ENCODE measurements at regions not wholly inside any gene's neighbourhood (a gene's known extent, or its start where the extent isn't known, plus 50 kb on each side); places are given as distances from the start of the nearest gene placed in this dataset.
"Not testable (repeated sequence)": the region's sequence is repeated elsewhere in the genome, so short reads cannot be mapped to it uniquely, and the experiment has no call there.

DNA sequence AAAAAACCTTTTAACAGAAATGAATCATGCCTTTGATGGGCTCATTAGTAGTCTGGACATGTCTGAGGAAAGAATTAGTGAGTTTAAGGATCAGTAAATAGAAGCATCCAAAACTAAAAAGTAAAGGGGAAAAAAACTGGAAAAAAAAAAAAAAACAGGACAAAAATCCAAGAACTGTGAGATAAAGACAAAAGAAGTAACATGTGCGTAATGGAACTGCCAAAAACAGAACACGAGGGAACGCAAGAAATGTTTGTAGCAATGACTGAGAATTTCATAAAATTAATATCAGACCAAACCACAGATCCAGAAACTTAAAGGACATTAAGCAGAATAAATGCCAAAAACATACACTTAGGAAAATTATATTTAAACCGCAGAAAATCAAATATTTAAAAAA lies 77.4 kb downstream of the MS4A13 start:
- no peak for DNase-seq (ENCODE audit: low read depth)

- no peak for DNase-seq (ENCODE audit: low read depth)
Measured at GRCh38 chr11:60594998-60595642, 79.9 kb downstream of the MS4A13 start.

- DNase-seq (ENCODE audit: low read depth), result no peak
Measured at GRCh38 chr11:60607483-60607882, 91.9 kb upstream of the MS4A8 start.

- DNase-seq (ENCODE audit: low read depth), result no peak
Measured at GRCh38 chr11:60609632-60610031, 89.8 kb upstream of the MS4A8 start.

DNA sequence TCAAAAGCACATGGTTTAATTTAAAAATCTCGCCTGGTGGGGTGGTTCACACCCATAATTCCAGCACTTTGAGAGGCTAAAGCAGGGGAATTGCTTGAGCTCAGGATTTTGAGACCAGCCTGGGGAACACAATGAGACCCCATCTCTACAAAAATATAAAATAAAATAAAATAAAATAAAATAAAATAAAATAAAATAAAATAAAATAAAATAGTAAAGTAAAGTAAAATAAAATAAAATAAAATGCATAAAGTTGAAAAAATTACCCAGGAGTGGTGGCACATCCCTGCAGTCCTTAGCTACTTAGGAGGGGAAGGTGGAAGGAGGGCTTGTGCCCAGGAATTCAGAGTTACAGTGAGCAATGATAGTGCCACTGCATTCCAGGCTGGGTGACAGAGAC lies 88.7 kb upstream of the MS4A8 start:
- no peak for DNase-seq (ENCODE audit: low read depth)

DNA sequence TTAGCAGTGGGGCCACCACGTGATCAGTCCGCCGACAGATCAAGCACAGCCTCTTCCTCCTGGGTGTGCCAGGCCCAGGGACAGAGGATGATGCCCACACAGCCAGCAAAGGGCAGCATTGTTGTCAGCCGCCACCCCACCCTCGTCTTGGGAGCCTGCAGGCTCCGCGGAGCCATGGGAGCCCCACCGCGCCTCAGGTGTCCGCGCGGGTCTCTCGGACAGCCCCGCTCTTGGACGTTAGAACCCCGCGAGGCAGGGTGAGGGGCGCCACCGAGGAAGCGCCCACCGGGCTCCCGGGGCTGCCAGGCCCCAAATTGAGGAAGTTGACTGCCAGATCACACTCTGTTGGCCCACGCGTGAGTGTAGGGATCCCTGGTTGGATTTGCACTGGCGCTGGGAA lies 83.9 kb upstream of the MS4A8 start:
- no peak for DNase-seq (ENCODE audit: low read depth)

DNA sequence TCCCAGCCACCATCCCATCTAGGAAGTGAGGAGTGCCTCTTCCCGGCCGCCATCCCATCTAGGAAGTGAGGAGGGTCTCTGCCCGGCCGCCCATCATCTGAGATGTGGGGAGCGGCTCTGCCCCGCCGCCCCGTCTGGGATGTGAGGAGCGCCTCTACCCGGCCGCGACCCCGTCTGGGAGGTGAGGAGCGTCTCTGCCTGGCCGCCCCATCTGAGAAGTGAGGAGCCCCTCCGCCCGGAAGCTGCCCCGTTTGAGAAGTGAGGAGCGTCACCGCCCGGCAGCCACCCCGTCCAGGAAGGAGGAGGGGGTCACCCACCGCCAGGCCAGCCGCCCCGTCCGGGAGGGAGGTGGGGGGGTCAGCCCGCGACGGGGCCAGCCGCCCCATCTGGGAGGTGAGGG lies 77.5 kb upstream of the MS4A8 start:
- not testable (repeated sequence) for DNase-seq (ENCODE audit: low read depth)

DNA sequence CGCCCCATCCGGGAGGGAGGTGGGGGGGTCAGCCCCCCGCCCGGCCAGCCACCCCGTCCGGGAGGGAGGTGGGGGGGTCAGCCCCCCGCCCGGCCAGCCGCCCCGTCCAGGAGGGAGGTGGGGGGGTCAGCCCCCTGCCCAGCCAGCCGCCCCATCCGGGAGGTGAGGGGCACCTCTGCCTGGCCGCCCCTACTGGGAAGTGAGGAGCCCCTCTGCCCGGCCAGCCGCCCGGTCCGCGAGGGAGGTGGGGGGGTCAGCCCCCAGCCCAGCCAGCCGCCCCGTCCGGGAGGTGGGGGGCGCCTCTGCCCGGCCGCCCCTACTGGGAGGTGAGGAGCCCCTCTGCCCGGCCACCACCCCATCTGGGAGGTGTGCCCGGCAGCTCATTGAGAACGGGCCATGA lies 76.6 kb upstream of the MS4A8 start:
- DNase-seq (ENCODE audit: low read depth), result not testable (repeated sequence)

- DNase-seq (ENCODE audit: low read depth), result peak; percentile 11
Measured at GRCh38 chr11:60625262-60625661, 74.2 kb upstream of the MS4A8 start.

GRCh38 chr11:60629399-60629798 lies 70.0 kb upstream of the MS4A8 start:
- DNase-seq (ENCODE audit: low read depth), result no peak

DNA sequence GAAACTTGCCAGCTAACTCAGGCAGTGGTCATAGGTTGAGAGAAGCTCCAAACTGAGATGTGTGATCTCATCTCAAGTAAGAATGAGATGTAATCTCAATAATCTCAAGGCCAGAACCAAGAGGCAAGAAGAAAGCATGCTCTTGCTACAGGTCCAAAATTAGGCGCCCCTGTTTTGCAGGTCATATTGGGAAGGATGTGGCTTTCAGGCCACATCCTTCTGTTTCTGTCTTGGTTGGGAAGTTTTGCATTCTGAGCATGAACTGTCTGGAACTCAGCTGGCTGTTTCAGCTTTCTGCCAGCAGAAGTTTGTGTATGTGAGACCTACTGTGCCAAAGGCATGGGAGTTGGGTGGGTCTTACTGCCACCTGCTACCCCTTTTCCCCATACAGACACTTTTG lies 67.5 kb upstream of the MS4A8 start:
- no peak for DNase-seq (ENCODE audit: low read depth)

DNA sequence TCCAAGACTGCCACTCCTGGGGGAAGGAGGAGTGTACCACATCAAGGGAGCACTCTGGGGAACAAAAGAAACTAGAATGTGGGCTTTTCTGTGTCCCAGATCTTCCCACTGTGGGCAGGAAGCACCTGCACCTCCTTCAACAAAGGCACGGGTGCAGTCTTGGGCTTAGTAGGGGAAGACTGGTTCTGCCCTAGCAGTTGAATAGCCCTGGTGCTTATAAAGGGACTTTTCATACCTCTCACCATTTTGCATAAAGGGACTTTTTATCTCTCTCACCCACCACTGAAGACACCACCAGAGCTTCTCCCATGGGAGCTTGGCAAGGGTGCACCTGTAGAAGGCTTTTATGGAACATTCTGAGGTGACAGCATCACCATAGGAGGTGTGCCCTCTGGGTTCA lies 65.8 kb upstream of the MS4A8 start:
- no peak for DNase-seq (ENCODE audit: low read depth)

- no peak for DNase-seq (ENCODE audit: low read depth)
Measured at GRCh38 chr11:60634126-60634525, 65.3 kb upstream of the MS4A8 start.

DNA sequence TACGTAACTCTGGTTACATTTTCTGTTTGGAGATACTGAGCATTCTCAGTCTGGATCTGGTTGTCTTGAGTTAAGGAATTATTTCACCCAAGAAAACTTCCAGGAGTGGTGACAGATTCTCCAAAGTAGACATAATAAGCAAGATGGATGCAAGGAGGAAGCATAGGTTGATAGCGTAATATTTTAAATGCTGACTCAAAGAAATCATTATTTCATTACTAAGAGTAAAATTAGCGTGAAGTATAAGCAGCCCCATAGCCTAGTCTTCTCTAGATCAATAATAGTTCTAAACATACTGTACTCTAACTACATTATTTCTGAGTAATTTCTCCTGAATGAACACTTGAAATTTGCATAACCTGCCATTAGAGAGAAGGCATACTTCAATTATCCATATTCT lies 57.5 kb upstream of the MS4A8 start:
- no peak for DNase-seq (ENCODE audit: low read depth)

DNA sequence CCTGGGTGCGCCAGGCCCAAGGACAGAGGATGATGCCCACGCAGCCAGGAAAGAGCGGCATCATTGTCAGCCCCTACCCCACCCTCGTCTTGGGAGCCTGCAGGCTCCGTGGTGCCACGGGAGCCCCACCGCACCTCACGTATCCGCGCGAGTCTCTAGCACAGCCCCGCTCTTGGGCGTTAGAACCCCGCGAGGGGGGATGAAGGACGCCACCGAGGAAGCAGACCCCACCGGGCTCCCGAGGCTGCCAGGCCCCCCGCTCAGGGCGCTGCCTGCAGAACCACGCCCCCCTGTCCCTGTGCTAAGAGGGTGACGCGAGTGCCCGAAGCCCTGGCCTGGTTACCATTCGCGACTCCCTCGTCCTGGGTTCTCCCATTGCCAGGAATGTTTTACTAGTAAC lies 52.3 kb upstream of the MS4A8 start:
- DNase-seq (ENCODE audit: low read depth), result no peak
